ENCODE measurements at regions not wholly inside any gene's neighbourhood (a gene's known extent, or its start where the extent isn't known, plus 50 kb on each side); places are given as distances from the start of the nearest gene placed in this dataset.
A peak's percentile ranks its signal among the peaks of the same experiment; 100 is the strongest.

DNA sequence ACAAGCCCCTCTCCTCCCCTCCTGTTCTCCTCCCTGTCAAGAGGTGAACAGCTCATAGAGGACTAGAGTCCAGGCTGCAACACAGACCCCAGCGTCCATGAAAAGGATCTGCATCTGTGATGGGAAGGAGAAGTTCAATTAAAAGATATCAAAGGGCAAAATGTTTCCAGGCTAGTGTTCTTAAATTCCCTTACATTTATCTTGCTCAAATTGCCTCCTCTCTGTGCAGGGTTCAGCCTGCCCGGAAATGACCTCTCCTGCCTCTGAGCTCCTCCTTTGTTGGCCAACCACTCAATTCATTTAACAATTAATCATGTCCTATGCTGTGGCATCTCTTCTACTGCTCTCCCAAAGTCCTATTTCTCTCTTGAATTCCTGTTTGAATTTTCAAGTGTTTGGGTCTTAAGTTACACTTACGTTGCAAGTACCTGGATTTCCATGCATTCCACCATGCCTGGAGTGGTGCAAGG, 105.3 kb downstream of the TSN start:
- DNase-seq: no peak

- no peak for DNase-seq
These were observed 106.8 kb downstream of the TSN start for GRCh38 chr2:121862286-121862685.

DNA sequence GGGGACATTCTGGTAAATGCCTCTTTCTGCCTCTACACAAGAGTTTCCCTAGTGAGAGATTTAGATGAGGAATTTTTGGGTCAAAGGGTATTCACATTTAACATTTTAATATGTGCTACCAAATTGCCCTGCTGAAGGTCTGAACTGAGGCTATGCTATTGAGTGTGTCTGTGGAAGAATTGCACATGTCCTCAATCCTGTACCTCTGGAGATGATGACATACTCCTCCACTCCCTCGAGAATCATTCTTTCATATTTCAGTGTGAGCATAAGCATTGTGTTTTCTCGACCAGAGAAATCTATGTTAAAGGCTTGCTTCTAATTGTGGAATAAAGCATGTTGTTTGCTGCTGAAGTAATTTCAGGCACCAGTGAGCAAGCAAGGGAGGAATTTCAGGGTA, 110.5 kb downstream of the TSN start:
- DNase-seq: no peak

DNA sequence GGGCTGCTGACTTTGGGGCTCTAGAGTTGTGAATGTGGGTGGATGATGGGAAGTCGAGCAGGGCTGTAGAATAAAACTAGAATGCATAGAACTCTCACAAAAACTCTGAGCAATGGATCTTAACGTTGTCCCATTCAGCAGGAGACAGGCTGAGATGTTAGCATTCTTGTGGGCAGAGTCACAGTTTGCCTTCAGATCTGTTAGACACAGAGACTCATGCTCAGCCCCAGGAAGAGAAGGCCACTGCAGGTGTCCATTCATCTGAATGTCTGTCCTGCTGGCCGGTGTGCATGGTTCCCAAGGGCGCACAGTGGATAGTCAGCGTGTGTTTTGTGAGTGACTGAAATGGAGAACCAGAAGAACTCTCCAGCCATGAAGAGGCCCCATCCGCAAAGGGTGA, 111.3 kb downstream of the TSN start:
- DNase-seq: no peak

- DNase-seq: no peak
These were observed 113.2 kb downstream of the TSN start for GRCh38 chr2:121868652-121869051.

- no peak for DNase-seq
These were observed 113.9 kb downstream of the TSN start for GRCh38 chr2:121869363-121869762.

- DNase-seq: no peak
These were observed 114.4 kb downstream of the TSN start for GRCh38 chr2:121869873-121870272.

DNA sequence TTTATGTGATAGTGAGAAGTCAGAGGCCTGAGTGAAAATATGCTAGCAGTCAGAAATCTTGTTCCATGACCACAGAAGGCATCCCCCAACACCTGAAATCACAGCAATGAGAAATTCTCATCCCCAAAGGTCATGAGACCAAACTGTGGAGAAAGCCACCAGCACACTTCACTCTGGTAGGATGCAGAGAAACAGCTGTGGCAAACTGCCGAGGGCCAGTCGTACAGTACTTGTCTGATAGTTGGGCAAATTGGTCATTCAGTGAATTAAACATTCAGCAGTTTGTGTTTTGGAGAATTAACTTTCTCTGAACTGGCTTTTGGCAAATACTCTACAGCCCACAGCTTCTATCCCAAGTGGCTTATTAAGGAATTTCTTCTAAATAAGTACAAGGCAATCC, 117.2 kb downstream of the TSN start:
- no peak for DNase-seq

- DNase-seq: no peak
These were observed 118.4 kb downstream of the TSN start for GRCh38 chr2:121873864-121874263.

- no peak for DNase-seq
These were observed 120.2 kb downstream of the TSN start for GRCh38 chr2:121875585-121876185.

- DNase-seq: no peak
These were observed 121.9 kb downstream of the TSN start for GRCh38 chr2:121877366-121877765.

DNA sequence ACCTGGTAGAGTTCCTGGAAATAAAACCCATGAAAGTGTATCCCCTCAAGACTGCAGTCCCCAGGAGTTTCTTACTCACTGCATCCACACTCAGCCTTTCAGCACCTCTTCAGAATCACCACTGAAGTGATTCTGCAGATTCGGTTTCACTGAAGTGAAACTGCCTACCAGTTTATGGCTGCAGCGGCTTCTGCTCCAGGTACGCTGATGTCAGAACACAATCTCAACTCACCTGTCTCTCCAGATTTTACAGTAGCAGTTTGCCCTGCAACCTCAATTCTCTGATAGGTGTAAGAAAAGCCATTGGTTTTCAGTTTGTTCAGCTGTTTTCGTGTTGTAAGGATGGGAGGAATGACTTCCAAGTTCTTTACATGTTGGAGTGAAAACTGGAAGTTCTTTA, 124.8 kb downstream of the TSN start:
- no peak for DNase-seq

DNA sequence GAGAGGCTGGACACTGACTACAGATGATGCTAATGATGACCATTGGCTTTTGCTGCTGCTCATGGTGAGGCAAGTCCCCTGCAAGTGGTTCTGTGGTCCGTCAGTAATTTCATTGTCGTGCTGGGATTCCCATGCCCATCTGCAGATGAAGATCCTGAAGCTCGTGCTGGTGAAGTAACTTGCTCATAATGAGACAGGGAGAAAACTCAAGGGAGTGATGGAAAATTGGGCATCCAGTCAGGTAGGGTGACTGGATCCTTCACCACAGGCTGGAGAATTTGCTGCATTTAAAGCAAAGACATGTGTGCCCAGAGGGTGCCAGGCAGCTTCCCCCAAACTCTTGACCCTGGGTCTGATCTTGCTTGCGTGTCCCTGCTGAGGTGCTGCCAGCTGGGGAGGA, 125.6 kb downstream of the TSN start:
- no peak for DNase-seq

- no peak for DNase-seq
These were observed 126.5 kb downstream of the TSN start for GRCh38 chr2:121881950-121882349.

GRCh38 chr2:121884078-121884477, 128.6 kb downstream of the TSN start:
- DNase-seq: no peak

GRCh38 chr2:121884511-121884921, 129.1 kb downstream of the TSN start:
- peak; percentile 7 for DNase-seq

DNA sequence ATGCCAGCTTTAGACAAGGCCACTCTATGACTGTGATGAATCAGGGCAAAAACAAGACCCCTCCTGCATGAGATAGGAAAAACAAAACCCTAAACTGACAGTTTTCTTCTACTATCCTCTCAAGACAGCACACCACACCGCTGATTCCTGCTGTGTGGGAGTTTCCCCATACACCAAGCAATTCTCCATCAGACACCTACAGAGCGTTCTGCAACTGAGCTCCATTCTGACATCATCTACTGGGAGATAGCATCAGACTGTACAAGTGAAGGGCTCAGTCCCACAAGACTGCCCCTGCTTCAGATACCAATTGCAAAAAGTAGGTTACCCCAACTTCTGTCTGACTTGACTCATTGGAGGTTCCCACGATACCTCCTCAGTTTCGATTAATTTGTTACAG, 130.6 kb downstream of the TSN start:
- no peak for DNase-seq

GRCh38 chr2:121887513-121888188, 132.2 kb downstream of the TSN start:
- DNase-seq: no peak

- DNase-seq: no peak
These were observed 132.7 kb downstream of the TSN start for GRCh38 chr2:121888189-121888557.

DNA sequence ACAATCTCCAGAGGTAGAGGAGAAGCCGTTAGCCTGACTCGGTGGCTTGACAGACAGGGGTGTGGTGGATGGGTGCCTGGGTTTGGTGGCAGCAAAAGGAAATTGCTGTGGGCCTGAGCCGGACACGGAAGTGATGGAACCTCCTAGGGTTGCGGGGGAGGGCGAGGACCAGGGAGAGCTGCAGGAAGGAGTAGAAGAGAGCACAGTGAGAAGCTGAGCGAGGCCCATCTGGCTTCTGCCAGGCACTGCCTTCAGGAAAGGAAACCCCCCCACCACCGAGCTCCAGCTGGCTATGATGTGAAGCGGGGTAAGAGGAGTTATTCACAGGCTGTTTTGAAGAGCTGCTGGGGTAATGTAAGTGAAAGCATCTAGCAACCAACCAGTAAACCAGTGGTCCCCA, 134.6 kb downstream of the TSN start:
- no peak for DNase-seq

- no peak for DNase-seq
These were observed 140.5 kb downstream of the TSN start for GRCh38 chr2:121895723-121896571.

DNA sequence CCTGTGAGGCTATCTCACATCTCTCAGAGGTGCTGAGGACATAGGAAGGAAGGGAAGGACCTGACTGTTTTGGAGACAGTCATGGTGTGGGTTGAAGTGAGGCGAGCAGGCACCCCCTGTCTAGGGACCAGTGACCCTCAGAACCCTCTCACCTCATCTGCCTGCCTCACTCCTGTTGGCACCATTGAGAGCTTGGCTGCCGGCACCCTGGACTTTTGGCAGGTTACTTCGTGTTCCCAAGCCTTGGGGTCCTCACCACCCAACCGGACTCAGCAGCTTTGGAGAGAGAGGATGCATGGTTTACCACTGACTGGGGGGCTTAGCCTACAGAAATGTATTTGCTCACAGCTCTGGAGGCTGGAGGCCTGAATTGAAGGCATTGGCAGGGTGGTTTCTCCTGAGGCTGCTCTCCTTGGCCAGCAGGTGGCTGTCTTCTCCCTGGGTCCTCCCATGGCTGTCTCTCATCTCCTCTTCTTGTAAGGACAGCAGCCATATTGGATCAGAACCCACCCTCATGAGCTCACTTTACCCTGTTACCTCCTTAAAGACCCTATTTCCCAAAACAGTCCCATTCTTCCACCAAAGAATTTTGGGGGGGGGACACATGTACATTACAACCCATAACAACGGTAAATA, 142.0 kb downstream of the TSN start:
- DNase-seq: peak; percentile 56

- DNase-seq: peak; percentile 72
These were observed 143.0 kb downstream of the TSN start for GRCh38 chr2:121898483-121898882.

DNA sequence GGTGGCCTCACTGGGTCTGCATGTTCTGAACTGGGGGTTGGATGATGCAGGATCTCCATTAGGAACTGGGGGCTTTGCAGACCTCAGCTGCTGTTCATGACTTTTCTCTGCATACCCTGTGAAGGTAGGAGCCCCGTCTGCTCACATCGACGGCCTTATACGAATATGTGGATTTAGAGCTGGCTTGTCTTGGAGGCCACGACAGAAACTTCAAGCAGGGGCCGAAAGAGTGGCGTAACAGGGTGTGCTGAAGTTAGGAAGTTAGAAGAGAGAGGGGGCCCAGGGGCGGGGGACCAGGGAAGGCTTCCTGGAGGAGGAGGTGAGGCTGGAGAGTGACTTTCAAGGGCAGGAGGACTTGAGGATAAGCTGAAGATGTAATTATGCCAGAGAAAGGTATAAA, 144.9 kb downstream of the TSN start:
- no peak for DNase-seq

All from fibroblast of skin of right biceps (primary cell).